ENCODE measurements at regions not wholly inside any gene's neighbourhood (a gene's known extent, or its start where the extent isn't known, plus 50 kb on each side); places are given as distances from the start of the nearest gene placed in this dataset.

DNA sequence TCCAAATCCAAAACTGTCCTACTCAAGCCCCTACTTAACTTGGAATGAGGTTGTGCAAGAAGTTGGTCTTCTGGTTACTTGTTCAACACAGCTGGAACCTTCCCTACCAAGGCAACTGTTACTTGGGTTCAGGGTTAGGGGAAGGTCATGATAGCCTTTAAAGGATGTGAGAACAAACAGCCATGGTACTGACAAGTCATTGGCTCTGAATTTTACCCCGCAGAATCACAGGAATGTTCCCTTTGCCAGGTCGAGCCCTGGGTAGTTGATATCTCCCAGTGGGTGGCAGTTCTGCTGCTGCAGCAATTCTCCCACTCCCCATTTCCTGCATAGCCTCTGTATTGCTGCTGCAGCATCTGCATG lies 396.1 kb upstream of the MPDZ start:
- no peaks in the 10 kb centered on the region for H3K79me2 ChIP-seq (ENCODE audit: low read length)
- TF ChIP-seq EZH2phosphoT487 (IDR thresholded peaks at IDR 0.05; ENCODE audit: low read length) (no peak), EZH2 (optimal IDR thresholded peaks at IDR 0.05; ENCODE audit: low read depth, low read length) (no peak)
- TF ChIP-seq, protein P1, sequence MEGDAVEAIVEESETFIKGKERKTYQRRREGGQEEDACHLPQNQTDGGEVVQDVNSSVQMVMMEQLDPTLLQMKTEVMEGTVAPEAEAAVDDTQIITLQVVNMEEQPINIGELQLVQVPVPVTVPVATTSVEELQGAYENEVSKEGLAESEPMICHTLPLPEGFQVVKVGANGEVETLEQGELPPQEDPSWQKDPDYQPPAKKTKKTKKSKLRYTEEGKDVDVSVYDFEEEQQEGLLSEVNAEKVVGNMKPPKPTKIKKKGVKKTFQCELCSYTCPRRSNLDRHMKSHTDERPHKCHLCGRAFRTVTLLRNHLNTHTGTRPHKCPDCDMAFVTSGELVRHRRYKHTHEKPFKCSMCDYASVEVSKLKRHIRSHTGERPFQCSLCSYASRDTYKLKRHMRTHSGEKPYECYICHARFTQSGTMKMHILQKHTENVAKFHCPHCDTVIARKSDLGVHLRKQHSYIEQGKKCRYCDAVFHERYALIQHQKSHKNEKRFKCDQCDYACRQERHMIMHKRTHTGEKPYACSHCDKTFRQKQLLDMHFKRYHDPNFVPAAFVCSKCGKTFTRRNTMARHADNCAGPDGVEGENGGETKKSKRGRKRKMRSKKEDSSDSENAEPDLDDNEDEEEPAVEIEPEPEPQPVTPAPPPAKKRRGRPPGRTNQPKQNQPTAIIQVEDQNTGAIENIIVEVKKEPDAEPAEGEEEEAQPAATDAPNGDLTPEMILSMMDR (IDR thresholded peaks at IDR 0.05; ENCODE audit: low read length): no peak
- H3K4me3 ChIP-seq (ENCODE audit: low read length): no peak overlapping the region
- no peaks in the 10 kb centered on the region for H3K9me3 ChIP-seq (replicated peaks; ENCODE audit: insufficient read depth, low read length)
- no peak for DNase-seq
- no peaks in the 10 kb centered on the region for H3F3A ChIP-seq (ENCODE audit: insufficient read depth, low read length)
- H3K27ac ChIP-seq (ENCODE audit: low read length): no peak overlapping the region
- no peaks in the 10 kb centered on the region for H3K27me3 ChIP-seq (replicated peaks; ENCODE audit: insufficient read depth, low read length)
- no peak overlapping the region for H2AFZ ChIP-seq (ENCODE audit: low read length)
- no peaks in the 10 kb centered on the region for H4K20me1 ChIP-seq (ENCODE audit: insufficient read depth, low read length)
- H3K36me3 ChIP-seq (replicated peaks; ENCODE audit: insufficient read depth, low read length): no peaks in the 10 kb centered on the region
- no peak overlapping the region for H3K9ac ChIP-seq (ENCODE audit: low read length)
- no peaks in the 10 kb centered on the region for H3K4me1 ChIP-seq (ENCODE audit: low read length)
- H3K4me2 ChIP-seq (ENCODE audit: low read depth, low read length): no peak overlapping the region
- H3K9me2 ChIP-seq (replicated peaks; ENCODE audit: insufficient read depth, low read length): no peaks in the 10 kb centered on the region

DNA sequence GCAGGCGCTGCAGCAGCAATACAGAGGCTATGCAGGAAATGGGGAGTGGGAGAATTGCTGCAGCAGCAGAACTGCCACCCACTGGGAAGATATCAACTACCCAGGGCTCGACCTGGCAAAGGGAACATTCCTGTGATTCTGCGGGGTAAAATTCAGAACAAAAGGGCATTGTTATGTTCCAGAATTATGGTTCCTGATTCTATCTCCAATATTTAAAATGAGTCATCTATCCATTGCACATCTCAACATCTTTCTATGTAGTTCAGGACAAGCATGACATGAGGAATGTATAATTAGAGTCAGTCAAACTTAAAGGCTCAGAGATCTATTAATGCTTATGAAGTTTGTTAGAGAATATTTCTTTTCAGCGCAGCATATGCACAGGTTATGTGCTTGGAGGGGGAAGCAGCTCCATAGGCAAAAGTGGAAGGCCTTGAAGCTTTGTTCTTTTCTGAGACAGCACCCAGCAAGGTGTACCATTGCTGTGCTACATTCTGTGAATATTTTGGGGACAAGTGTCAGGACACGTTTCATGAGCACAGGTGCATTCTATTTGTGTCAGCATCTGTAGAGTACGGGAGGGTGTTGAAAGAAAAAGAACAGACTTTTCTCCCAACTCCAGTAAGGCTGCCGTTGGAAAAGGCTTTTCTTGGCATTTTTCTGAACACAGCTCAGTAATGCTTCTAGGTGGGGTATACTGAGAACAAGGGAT lies 395.6 kb upstream of the MPDZ start:
- no peaks in the 10 kb centered on the region for H3F3A ChIP-seq (ENCODE audit: insufficient read depth, low read length)

DNA sequence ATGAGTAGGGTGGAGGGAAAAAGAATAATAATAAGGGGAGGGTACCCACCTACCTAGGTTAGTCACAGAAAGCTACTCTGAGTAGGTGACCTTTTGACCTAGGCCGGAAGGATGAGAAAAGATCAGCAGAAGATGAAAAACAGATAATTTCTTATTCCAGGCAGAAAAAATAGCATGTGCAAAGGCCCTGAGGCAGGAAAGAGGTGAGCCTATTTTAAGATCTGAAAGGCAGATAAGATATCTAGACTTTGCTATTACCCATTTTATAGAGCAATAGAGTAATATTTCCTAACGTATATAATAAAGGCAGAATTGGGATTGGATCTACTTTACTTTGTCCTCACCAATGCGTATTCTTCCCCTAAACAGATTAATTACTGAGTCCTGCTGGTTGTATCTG lies 393.9 kb upstream of the MPDZ start:
- H3K9me3 ChIP-seq (replicated peaks; ENCODE audit: insufficient read depth, low read length): no peaks in the 10 kb centered on the region
- TF ChIP-seq EZH2 (optimal IDR thresholded peaks at IDR 0.05; ENCODE audit: low read depth, low read length) (no peak), EZH2phosphoT487 (IDR thresholded peaks at IDR 0.05; ENCODE audit: low read length) (no peak)
- TF ChIP-seq, protein P1 (IDR thresholded peaks at IDR 0.05; ENCODE audit: low read length): no peak
- H4K20me1 ChIP-seq (ENCODE audit: insufficient read depth, low read length): no peaks in the 10 kb centered on the region

More for the DNA sequence above, 395.6 kb upstream of the MPDZ start:
- no peak overlapping the region for H3K4me3 ChIP-seq (ENCODE audit: low read length)
- no peaks in the 10 kb centered on the region for H3K36me3 ChIP-seq (replicated peaks; ENCODE audit: insufficient read depth, low read length)
- H3K9me3 ChIP-seq (replicated peaks; ENCODE audit: insufficient read depth, low read length): no peaks in the 10 kb centered on the region
- DNase-seq: no peak
- H3K4me2 ChIP-seq (ENCODE audit: low read depth, low read length): no peak overlapping the region
- no peaks in the 10 kb centered on the region for H3K9me2 ChIP-seq (replicated peaks; ENCODE audit: insufficient read depth, low read length)
- H3K27ac ChIP-seq (ENCODE audit: low read length): no peak overlapping the region
- no peaks in the 10 kb centered on the region for H3K27me3 ChIP-seq (replicated peaks; ENCODE audit: insufficient read depth, low read length)
- H2AFZ ChIP-seq (ENCODE audit: low read length): no peak overlapping the region
- no peaks in the 10 kb centered on the region for H3K4me1 ChIP-seq (ENCODE audit: low read length)
- no peaks in the 10 kb centered on the region for H3K79me2 ChIP-seq (ENCODE audit: low read length)
- TF ChIP-seq EZH2 (optimal IDR thresholded peaks at IDR 0.05; ENCODE audit: low read depth, low read length) (no peak), EZH2phosphoT487 (IDR thresholded peaks at IDR 0.05; ENCODE audit: low read length) (no peak)
- TF ChIP-seq, protein P1 (IDR thresholded peaks at IDR 0.05; ENCODE audit: low read length): no peak
- H4K20me1 ChIP-seq (ENCODE audit: insufficient read depth, low read length): no peaks in the 10 kb centered on the region
- H3K9ac ChIP-seq (ENCODE audit: low read length): no peak overlapping the region

More for the DNA sequence above, 393.9 kb upstream of the MPDZ start:
- no peaks in the 10 kb centered on the region for H3F3A ChIP-seq (ENCODE audit: insufficient read depth, low read length)
- no peak for DNase-seq
- no peaks in the 10 kb centered on the region for H3K9me2 ChIP-seq (replicated peaks; ENCODE audit: insufficient read depth, low read length)
- H3K36me3 ChIP-seq (replicated peaks; ENCODE audit: insufficient read depth, low read length): no peaks in the 10 kb centered on the region
- H3K9ac ChIP-seq (ENCODE audit: low read length): no peak overlapping the region
- no peak overlapping the region for H3K27ac ChIP-seq (ENCODE audit: low read length)
- no peaks in the 10 kb centered on the region for H3K79me2 ChIP-seq (ENCODE audit: low read length)
- H3K4me1 ChIP-seq (ENCODE audit: low read length): no peaks in the 10 kb centered on the region
- H3K27me3 ChIP-seq (replicated peaks; ENCODE audit: insufficient read depth, low read length): no peaks in the 10 kb centered on the region
- no peak overlapping the region for H3K4me2 ChIP-seq (ENCODE audit: low read depth, low read length)
- no peak overlapping the region for H2AFZ ChIP-seq (ENCODE audit: low read length)
- no peak overlapping the region for H3K4me3 ChIP-seq (ENCODE audit: low read length)
